ENCODE measurements at regions not wholly inside any gene's neighbourhood (a gene's known extent, or its start where the extent isn't known, plus 50 kb on each side); places are given as distances from the start of the nearest gene placed in this dataset.

DNA sequence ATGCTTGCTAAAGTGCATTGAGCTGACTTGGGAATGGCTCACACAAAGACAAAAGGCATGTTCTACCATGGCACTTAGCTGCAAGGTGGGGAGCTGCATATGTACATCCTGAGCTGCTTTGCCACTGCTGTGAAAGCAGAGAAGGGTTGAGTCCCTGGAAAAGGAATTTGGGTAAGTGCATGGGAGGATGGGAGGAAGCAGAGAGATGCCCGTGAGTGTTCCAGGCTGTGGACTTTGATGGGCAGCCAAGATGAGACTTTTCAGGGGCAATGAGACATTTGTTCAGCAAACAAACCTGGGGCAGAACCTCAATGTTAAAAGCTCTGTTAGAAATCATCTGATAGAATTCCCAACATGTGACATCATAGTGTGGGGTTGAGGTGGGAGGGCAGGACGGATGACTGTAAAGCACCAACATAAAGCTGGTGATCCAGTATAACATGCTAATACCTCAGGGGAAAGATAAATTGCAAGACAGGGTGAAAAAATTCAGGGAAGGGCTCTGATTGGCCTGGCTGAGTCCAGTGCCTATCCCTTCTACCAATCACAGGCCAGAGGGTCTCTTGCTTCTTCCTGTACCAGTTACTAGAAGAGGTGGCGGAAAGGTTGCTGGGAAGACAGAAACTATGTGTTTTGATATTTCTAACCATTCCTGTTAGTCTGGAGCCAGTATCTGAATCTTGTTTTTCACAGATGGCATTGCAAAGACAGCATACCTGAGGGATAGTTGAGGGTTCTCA lies 163.2 kb downstream of the UTP18 start:
- TF ChIP-seq EZH2 (IDR thresholded peaks at IDR 0.05; ENCODE audit: borderline replicate concordance, low read depth, low read length) (no peak), SMARCE1 (IDR thresholded peaks at IDR 0.05) (no peak), TOE1 (IDR thresholded peaks at IDR 0.05; ENCODE audit: borderline replicate concordance) (no peak), TOE1 (CRISPR knock-in tag; IDR thresholded peaks at IDR 0.05; ENCODE audit: borderline replicate concordance, low read depth) (no peak)
- TF ChIP-seq, protein P1, sequence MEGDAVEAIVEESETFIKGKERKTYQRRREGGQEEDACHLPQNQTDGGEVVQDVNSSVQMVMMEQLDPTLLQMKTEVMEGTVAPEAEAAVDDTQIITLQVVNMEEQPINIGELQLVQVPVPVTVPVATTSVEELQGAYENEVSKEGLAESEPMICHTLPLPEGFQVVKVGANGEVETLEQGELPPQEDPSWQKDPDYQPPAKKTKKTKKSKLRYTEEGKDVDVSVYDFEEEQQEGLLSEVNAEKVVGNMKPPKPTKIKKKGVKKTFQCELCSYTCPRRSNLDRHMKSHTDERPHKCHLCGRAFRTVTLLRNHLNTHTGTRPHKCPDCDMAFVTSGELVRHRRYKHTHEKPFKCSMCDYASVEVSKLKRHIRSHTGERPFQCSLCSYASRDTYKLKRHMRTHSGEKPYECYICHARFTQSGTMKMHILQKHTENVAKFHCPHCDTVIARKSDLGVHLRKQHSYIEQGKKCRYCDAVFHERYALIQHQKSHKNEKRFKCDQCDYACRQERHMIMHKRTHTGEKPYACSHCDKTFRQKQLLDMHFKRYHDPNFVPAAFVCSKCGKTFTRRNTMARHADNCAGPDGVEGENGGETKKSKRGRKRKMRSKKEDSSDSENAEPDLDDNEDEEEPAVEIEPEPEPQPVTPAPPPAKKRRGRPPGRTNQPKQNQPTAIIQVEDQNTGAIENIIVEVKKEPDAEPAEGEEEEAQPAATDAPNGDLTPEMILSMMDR (IDR thresholded peaks at IDR 0.05 in 2 of 3, conservative IDR thresholded peaks at IDR 0.05 in 1 of 3; ENCODE audit: insufficient read depth in 2 of 3, low read depth in 1 of 3, low read length in 3 of 3) = no peak
